ENCODE measurements at regions not wholly inside any gene's neighbourhood (a gene's known extent, or its start where the extent isn't known, plus 50 kb on each side); places are given as distances from the start of the nearest gene placed in this dataset.
A peak's percentile ranks its signal among the peaks of the same experiment; 100 is the strongest.

- DNase-seq (ENCODE audit: low spot score), result no peak
Measured at GRCh38 chr11:112751772-112752171, 209.4 kb upstream of the NCAM1 start.

- no peak for DNase-seq (ENCODE audit: low spot score)
Measured at GRCh38 chr11:112752563-112752962, 208.7 kb upstream of the NCAM1 start.

- no peak for DNase-seq (ENCODE audit: low spot score)
Measured at GRCh38 chr11:112753706-112754105, 207.5 kb upstream of the NCAM1 start.

- DNase-seq (ENCODE audit: low spot score), result no peak
Measured at GRCh38 chr11:112759418-112759817, 201.8 kb upstream of the NCAM1 start.

GRCh38 chr11:112760396-112761059 is 200.7 kb upstream of the NCAM1 start:
- DNase-seq (ENCODE audit: low spot score), result peak; percentile 60

GRCh38 chr11:112761911-112762706 is 199.1 kb upstream of the NCAM1 start:
- no peak for DNase-seq (ENCODE audit: low spot score)

GRCh38 chr11:112762707-112763090 is 198.5 kb upstream of the NCAM1 start:
- DNase-seq (ENCODE audit: low spot score), result no peak

- DNase-seq (ENCODE audit: low spot score), result no peak
Measured at GRCh38 chr11:112765337-112765736, 195.9 kb upstream of the NCAM1 start.

- DNase-seq (ENCODE audit: low spot score), result no peak
Measured at GRCh38 chr11:112769170-112769569, 192.1 kb upstream of the NCAM1 start.

- DNase-seq (ENCODE audit: low spot score), result no peak
Measured at GRCh38 chr11:112769584-112769983, 191.6 kb upstream of the NCAM1 start.

- DNase-seq (ENCODE audit: low spot score), result no peak
Measured at GRCh38 chr11:112770033-112770432, 191.2 kb upstream of the NCAM1 start.

GRCh38 chr11:112770487-112770886 is 190.7 kb upstream of the NCAM1 start:
- no peak for DNase-seq (ENCODE audit: low spot score)

GRCh38 chr11:112771851-112772250 is 189.4 kb upstream of the NCAM1 start:
- DNase-seq (ENCODE audit: low spot score), result no peak

- DNase-seq (ENCODE audit: low spot score), result no peak
Measured at GRCh38 chr11:112773264-112773663, 188.0 kb upstream of the NCAM1 start.

GRCh38 chr11:112776834-112777233 is 184.4 kb upstream of the NCAM1 start:
- DNase-seq (ENCODE audit: low spot score), result no peak

GRCh38 chr11:112777283-112777751 is 183.9 kb upstream of the NCAM1 start:
- DNase-seq (ENCODE audit: low spot score), result no peak

- no peak for DNase-seq (ENCODE audit: low spot score)
Measured at GRCh38 chr11:112778091-112778876, 182.9 kb upstream of the NCAM1 start.

GRCh38 chr11:112778877-112779266 is 182.3 kb upstream of the NCAM1 start:
- DNase-seq (ENCODE audit: low spot score), result no peak

GRCh38 chr11:112780351-112781087 is 180.7 kb upstream of the NCAM1 start:
- DNase-seq (ENCODE audit: low spot score), result no peak

GRCh38 chr11:112783945-112784322 is 177.3 kb upstream of the NCAM1 start:
- DNase-seq (ENCODE audit: low spot score), result no peak

- peak; percentile 81 for DNase-seq (ENCODE audit: low spot score)
Measured at GRCh38 chr11:112784323-112785073, 176.7 kb upstream of the NCAM1 start.
